HEK293T (cell line): ENCODE measurements at regions not wholly inside any gene's neighbourhood (a gene's known extent, or its start where the extent isn't known, plus 50 kb on each side); places are given as distances from the start of the nearest gene placed in this dataset.

Source experiments
- ARNT ChIP-seq: fragments of 450-650 bp; IDR thresholded peaks from 2 replicates; pipeline ENCODE4 v1.6.1; 2017; ENCODE audit warnings: mild to moderate bottlenecking
- CTBP1 ChIP-seq: fragments of 450-650 bp; IDR thresholded peaks from 2 replicates; pipeline ENCODE4 v1.6.1; 2016; ENCODE audit warnings: borderline replicate concordance
- FOXK2 ChIP-seq: fragments of 450-650 bp; IDR thresholded peaks from 2 replicates; pipeline ENCODE4 v1.6.1; 2016; ENCODE audit warnings: mild to moderate bottlenecking
- FOXM1 ChIP-seq: fragments of 450-650 bp; IDR thresholded peaks from 2 replicates; pipeline ENCODE4 v1.6.1; 2017; ENCODE audit warnings: mild to moderate bottlenecking, borderline replicate concordance
- HDGF ChIP-seq: fragments of 450-650 bp; IDR thresholded peaks from 2 replicates; pipeline ENCODE4 v1.6.1; 2017; ENCODE audit warnings: antibody characterized with exemption, borderline replicate concordance
- SUZ12 ChIP-seq: fragments of 450-650 bp; IDR thresholded peaks from 2 replicates; pipeline ENCODE4 v1.6.1; 2016; ENCODE audit warnings: mild to moderate bottlenecking

DNA sequence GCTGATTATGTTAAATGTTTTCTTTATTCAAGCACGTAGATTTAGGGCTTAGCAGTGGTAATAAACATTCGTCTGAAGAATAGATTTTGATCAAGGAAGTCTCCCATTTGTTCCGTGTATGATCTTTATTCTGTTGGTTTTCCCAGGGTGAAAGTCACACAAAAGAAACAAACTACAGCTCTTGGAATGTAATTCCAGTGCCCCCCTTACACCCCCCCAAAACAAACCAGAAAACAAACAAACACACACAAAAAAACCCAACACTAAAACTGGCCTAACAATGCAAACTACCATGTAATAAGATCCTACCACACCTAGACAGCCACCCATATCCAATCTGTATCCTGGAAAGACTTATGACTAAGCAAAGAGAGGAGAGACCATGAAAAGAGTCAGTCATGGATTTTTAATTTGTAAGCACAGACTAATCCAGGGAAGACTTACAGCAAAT, 196.2 kb upstream of the ELL2 start:
- TF ChIP-seq CTBP1 (no peak), FOXK2 (no peak), FOXM1 (no peak), ARNT (no peak), HDGF (no peak), SUZ12 (no peak)
